H1 (cell line): ENCODE measurements at regions not wholly inside any gene's neighbourhood (a gene's known extent, or its start where the extent isn't known, plus 50 kb on each side); places are given as distances from the start of the nearest gene placed in this dataset.

Experiments used
- CHD7 ChIP-seq: fragments of 300-600 bp; sonication (generic); IDR thresholded peaks from 2 replicates; pipeline ENCODE4 v1.7.1; 2012; ENCODE audit warnings: low read length, moderate library complexity, mild to moderate bottlenecking, inconsistent platforms; ENCODE audit not compliant: insufficient replicate concordance
- HDAC6 ChIP-seq: IDR thresholded peaks from one replicate; pipeline ENCODE4 v1.7.1; 2012; ENCODE audit warnings: low read depth, mild to moderate bottlenecking, inconsistent platforms, low read length, moderate library complexity
- POU5F1 ChIP-seq: IDR thresholded peaks from 2 replicates; pipeline ENCODE4 v1.6.1; 2011; ENCODE audit warnings: low read depth, mild to moderate bottlenecking, low read length, moderate library complexity
- RBBP5 ChIP-seq: IDR thresholded peaks from 2 replicates; pipeline ENCODE4 v1.7.1; 2012; ENCODE audit warnings: low read depth, mild to moderate bottlenecking, inconsistent platforms, low read length, moderate library complexity, borderline replicate concordance
- RFX5 ChIP-seq: IDR thresholded peaks from 2 replicates; pipeline ENCODE4 v1.6.1; 2011; ENCODE audit warnings: low read depth, low read length, improper control_type of control experiment, borderline replicate concordance
- SAP30 ChIP-seq: fragments of 300-600 bp; sonication (generic); IDR thresholded peaks from 2 replicates; pipeline ENCODE4 v1.7.1; 2012; ENCODE audit warnings: low read length, moderate library complexity, mild to moderate bottlenecking, inconsistent platforms; ENCODE audit not compliant: insufficient read depth, insufficient replicate concordance
- SIRT6 ChIP-seq: IDR thresholded peaks from one replicate; pipeline ENCODE4 v1.7.1; 2012; ENCODE audit warnings: low read length, inconsistent platforms

DNA sequence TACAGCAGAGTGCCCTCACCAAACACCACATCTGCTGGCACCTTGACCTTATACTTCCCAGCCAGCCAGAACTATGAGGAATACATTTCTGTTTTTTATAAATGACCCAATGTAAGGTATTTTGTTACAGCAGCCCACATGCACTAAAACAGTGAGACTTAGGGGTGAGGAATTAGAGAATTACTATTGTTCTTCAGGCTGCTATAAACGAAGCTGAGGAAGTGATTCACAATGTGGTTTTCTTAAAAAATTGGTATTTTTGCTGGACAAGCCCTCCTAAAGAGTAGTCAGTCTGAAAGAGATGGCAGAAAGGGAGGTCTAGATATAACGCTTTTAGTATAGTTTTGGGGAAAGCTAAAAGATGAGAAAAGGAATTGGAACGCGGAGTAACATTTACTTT lies 101.0 kb downstream of the SLITRK6 start (continued):
- TF ChIP-seq CHD7 (no peak), SIRT6 (no peak), RFX5 (no peak), POU5F1 (no peak), SAP30 (no peak), RBBP5 (no peak), HDAC6 (no peak)
